SU-DHL-6 (cell line): ENCODE measurements at regions not wholly inside any gene's neighbourhood (a gene's known extent, or its start where the extent isn't known, plus 50 kb on each side); places are given as distances from the start of the nearest gene placed in this dataset.

ENCODE experiments used
- EZH2phosphoT487 ChIP-seq: fragments of 200-600 bp; sonication (generic), shearing (Covaris generic); conservative IDR thresholded peaks from 2 replicates; pipeline ENCODE4 v1.6.1; 2018; ENCODE audit warnings: mild to moderate bottlenecking, antibody characterized with exemption, low read length, moderate library complexity, mixed read lengths
- TF ChIP-seq, protein P1 (sequence below): fragments of 200-600 bp; sonication (generic); IDR thresholded peaks from one replicate; pipeline ENCODE4 v1.5.1; 2017; ENCODE audit warnings: antibody characterized with exemption, mild to moderate bottlenecking, low read length, moderate library complexity; ENCODE audit not compliant: insufficient read depth, poor library complexity, severe bottlenecking

- TF ChIP-seq, protein P1, sequence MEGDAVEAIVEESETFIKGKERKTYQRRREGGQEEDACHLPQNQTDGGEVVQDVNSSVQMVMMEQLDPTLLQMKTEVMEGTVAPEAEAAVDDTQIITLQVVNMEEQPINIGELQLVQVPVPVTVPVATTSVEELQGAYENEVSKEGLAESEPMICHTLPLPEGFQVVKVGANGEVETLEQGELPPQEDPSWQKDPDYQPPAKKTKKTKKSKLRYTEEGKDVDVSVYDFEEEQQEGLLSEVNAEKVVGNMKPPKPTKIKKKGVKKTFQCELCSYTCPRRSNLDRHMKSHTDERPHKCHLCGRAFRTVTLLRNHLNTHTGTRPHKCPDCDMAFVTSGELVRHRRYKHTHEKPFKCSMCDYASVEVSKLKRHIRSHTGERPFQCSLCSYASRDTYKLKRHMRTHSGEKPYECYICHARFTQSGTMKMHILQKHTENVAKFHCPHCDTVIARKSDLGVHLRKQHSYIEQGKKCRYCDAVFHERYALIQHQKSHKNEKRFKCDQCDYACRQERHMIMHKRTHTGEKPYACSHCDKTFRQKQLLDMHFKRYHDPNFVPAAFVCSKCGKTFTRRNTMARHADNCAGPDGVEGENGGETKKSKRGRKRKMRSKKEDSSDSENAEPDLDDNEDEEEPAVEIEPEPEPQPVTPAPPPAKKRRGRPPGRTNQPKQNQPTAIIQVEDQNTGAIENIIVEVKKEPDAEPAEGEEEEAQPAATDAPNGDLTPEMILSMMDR: no peak
- no peak for TF ChIP-seq EZH2phosphoT487
Observed at GRCh38 chr9:107630156-107630555, 140.6 kb upstream of the KLF4 start.
